ENCODE measurements at regions not wholly inside any gene's neighbourhood (a gene's known extent, or its start where the extent isn't known, plus 50 kb on each side); places are given as distances from the start of the nearest gene placed in this dataset.
A peak's percentile ranks its signal among the peaks of the same experiment; 100 is the strongest.

DNA sequence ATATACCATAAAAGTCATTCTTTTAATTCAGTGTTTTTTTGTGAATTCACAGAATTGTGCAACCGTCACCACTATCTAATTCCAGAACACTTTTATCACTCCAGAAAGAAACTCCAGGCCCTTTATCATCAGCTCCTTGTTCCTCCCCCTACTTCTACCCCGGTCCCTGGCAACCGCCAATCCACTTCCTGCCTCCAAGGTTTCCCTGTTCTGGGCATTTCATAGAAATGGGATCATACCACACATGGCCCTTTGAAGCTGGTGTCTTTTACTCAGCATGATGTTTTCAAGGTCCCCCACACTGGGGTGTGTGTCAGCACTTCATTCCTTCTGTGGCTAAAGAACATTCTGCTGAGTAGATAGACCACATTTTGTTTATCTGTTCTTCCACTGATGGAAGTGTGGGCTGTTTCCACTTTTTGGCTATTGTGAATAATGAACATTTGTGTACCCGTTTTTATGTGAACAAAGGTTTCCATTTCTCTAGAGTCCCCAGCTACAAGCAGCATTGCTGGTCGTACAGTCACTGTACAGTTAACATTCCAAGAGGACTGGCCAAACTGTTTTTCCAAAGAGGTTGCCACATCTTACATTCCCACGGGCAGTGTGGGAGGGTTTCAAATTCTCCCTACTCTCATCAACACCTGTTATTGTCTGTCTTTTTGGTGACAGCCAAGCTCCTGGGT, 75.8 kb upstream of the ZNF469 start (continued):
- TF ChIP-seq, protein P1, sequence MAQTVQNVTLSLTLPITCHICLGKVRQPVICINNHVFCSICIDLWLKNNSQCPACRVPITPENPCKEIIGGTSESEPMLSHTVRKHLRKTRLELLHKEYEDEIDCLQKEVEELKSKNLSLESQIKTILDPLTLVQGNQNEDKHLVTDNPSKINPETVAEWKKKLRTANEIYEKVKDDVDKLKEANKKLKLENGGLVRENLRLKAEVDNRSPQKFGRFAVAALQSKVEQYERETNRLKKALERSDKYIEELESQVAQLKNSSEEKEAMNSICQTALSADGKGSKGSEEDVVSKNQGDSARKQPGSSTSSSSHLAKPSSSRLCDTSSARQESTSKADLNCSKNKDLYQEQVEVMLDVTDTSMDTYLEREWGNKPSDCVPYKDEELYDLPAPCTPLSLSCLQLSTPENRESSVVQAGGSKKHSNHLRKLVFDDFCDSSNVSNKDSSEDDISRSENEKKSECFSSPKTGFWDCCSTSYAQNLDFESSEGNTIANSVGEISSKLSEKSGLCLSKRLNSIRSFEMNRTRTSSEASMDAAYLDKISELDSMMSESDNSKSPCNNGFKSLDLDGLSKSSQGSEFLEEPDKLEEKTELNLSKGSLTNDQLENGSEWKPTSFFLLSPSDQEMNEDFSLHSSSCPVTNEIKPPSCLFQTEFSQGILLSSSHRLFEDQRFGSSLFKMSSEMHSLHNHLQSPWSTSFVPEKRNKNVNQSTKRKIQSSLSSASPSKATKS (CRISPR knock-in tag; IDR thresholded peaks at IDR 0.05), result no peak
- TF ChIP-seq ARNT (IDR thresholded peaks at IDR 0.05) (peak in 1 of 2 experiments; percentile 56; a peak in 1 of 4 replicates), RBM39 (optimal IDR thresholded peaks at IDR 0.05; ENCODE audit: low read depth, low read length) (no peak), SPI1 (IDR thresholded peaks at IDR 0.05; ENCODE audit: borderline replicate concordance, low read depth, low read length) (no peak), MTA3 (IDR thresholded peaks at IDR 0.05; ENCODE audit: borderline replicate concordance) (0 out of 2 replicates have a peak, but pooled peaks have one; percentile 20), ZNF24 (IDR thresholded peaks at IDR 0.05) (peak; percentile 48; the same call in 1 of the 2 replicates), CHD4 (IDR thresholded peaks at IDR 0.05; ENCODE audit: insufficient read depth, insufficient replicate concordance, low read depth, low read length, poor library complexity, severe bottlenecking) (no peak), ZBED1 (IDR thresholded peaks at IDR 0.05) (no peak), HDAC3 (IDR thresholded peaks at IDR 0.05; ENCODE audit: borderline replicate concordance, partially characterized antibody) (no peak), ZFP36 (IDR thresholded peaks at IDR 0.05; ENCODE audit: low read depth, low read length, partially characterized antibody) (peak; percentile 62), MAFK (IDR thresholded peaks at IDR 0.05; ENCODE audit: low read length) (peak; percentile 25; the same call in 1 of the 2 replicates), RBFOX2 (IDR thresholded peaks at IDR 0.05; ENCODE audit: low read depth, low read length) (no peak), TGIF2 (CRISPR knock-in tag; IDR thresholded peaks at IDR 0.05) (no peak), C11orf30 (IDR thresholded peaks at IDR 0.05; ENCODE audit: low read depth) (0 out of 2 replicates have a peak, but pooled peaks have one; percentile 36), ZNF830 (CRISPR knock-in tag; IDR thresholded peaks at IDR 0.05) (no peak), SMAD1 (IDR thresholded peaks at IDR 0.05; ENCODE audit: low read depth, low read length, partially characterized antibody) (no peak)
- TF ChIP-seq, protein P2, sequence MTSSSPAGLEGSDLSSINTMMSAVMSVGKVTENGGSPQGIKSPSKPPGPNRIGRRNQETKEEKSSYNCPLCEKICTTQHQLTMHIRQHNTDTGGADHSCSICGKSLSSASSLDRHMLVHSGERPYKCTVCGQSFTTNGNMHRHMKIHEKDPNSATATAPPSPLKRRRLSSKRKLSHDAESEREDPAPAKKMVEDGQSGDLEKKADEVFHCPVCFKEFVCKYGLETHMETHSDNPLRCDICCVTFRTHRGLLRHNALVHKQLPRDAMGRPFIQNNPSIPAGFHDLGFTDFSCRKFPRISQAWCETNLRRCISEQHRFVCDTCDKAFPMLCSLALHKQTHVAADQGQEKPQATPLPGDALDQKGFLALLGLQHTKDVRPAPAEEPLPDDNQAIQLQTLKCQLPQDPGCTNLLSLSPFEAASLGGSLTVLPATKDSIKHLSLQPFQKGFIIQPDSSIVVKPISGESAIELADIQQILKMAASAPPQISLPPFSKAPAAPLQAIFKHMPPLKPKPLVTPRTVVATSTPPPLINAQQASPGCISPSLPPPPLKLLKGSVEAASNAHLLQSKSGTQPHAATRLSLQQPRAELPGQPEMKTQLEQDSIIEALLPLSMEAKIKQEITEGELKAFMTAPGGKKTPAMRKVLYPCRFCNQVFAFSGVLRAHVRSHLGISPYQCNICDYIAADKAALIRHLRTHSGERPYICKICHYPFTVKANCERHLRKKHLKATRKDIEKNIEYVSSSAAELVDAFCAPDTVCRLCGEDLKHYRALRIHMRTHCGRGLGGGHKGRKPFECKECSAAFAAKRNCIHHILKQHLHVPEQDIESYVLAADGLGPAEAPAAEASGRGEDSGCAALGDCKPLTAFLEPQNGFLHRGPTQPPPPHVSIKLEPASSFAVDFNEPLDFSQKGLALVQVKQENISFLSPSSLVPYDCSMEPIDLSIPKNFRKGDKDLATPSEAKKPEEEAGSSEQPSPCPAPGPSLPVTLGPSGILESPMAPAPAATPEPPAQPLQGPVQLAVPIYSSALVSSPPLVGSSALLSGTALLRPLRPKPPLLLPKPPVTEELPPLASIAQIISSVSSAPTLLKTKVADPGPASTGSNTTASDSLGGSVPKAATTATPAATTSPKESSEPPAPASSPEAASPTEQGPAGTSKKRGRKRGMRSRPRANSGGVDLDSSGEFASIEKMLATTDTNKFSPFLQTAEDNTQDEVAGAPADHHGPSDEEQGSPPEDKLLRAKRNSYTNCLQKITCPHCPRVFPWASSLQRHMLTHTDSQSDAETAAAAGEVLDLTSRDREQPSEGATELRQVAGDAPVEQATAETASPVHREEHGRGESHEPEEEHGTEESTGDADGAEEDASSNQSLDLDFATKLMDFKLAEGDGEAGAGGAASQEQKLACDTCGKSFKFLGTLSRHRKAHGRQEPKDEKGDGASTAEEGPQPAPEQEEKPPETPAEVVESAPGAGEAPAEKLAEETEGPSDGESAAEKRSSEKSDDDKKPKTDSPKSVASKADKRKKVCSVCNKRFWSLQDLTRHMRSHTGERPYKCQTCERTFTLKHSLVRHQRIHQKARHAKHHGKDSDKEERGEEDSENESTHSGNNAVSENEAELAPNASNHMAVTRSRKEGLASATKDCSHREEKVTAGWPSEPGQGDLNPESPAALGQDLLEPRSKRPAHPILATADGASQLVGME (CRISPR knock-in tag; IDR thresholded peaks at IDR 0.05), result no peak
- TF ChIP-seq, protein P3, sequence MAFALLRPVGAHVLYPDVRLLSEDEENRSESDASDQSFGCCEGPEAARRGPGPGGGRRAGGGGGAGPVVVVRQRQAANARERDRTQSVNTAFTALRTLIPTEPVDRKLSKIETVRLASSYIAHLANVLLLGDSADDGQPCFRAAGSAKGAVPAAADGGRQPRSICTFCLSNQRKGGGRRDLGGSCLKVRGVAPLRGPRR (CRISPR knock-in tag; IDR thresholded peaks at IDR 0.05), result no peak
- TF ChIP-seq, protein P4, sequence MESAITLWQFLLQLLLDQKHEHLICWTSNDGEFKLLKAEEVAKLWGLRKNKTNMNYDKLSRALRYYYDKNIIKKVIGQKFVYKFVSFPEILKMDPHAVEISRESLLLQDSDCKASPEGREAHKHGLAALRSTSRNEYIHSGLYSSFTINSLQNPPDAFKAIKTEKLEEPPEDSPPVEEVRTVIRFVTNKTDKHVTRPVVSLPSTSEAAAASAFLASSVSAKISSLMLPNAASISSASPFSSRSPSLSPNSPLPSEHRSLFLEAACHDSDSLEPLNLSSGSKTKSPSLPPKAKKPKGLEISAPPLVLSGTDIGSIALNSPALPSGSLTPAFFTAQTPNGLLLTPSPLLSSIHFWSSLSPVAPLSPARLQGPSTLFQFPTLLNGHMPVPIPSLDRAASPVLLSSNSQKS (CRISPR knock-in tag; IDR thresholded peaks at IDR 0.05), result no peak

Data from K562 (cell line).